Fibroblast of peridontal ligament (primary cell): ENCODE measurements at regions not wholly inside any gene's neighbourhood (a gene's known extent, or its start where the extent isn't known, plus 50 kb on each side); places are given as distances from the start of the nearest gene placed in this dataset.
A peak's percentile ranks its signal among the peaks of the same experiment; 100 is the strongest.

Experiments
- DNase-seq: peaks from one replicate; pipeline ENCODE4 v3.0.0-alpha.2; 2010; ENCODE audit errors: extremely low read depth

DNA sequence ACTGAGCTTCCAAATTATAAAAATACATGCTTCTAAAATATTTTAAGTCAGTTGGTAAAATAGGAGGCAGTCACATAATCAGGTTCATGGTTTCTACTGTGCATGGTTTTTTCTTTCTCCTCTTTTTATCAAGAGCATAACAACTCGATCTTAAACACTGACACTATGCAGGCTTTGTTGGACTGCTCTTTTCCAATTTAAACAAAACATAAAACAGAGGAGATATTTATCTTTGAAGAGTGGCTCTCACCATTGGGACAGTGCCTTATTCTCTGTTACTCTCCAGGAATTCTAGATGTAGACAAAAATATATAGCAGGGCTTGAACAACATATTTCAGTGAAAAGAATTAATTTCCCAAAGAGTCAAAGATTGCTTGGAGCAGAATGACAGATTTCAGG is 883.5 kb upstream of the ADGRL2 start:
- DNase-seq, result no peak

DNA sequence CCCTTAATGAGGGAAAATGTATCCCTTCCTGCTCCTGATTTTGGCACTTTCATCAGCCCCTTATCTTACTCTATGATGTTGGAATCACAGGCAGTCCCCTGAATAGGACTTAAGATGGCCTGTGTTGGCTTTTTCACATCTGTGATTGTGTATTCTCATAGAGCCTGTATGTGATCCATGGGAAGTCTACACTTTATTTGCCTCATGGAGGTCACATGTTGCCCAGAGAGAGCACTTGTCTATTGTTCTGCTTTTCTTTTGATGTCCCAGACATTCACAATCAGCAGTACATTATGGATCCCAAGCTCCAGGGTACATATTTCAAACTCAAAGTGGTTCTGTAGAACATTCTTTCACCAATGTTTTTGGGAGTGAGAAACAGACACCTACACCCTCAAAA is 885.2 kb upstream of the ADGRL2 start:
- no peak for DNase-seq

DNA sequence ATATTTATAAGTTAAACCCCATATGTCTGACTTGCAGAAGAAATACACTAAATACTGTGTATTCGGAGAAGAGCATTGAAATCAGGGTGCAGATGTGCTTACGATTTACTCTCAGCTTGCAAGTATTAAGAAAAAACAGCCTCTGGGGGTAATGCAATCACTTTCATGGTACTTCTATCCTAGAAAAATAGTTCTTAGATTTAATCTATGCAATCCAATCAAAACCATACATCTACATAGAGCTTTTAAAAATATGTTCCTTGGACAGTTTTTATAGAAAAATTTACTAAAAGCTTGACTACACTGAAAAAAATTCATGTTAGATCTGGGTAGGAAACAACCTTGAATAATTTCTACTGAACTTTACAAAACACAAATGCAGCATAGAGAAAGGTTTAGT is 890.3 kb upstream of the ADGRL2 start:
- DNase-seq, result no peak

DNA sequence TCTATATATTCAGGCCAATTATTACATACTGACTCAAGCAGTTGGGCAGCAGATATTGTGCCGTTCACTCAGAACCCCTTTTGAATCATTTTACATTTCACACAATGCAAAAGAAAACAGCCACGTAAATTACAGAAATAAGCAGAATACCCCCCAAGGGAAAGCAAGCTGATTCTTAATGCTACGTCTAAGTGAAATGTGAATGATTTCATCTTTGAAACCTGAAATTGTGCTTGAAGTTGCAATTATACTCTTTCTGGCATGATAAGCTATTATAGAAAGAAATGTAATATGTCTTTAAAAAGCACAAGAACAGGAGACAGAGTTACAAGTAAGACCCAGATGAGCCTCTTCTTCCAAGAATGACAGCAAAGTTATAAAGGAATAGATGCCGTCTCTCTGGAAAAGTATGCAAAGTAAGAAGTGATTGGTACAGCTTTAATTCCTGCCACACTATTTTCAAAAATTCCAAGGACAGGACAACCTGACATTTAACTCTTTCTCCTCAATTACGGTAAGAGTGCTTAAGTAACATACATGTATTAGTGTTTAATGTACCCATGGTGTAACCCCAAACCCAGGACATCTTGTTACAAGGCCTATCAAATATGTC is 891.5 kb upstream of the ADGRL2 start:
- no peak for DNase-seq

DNA sequence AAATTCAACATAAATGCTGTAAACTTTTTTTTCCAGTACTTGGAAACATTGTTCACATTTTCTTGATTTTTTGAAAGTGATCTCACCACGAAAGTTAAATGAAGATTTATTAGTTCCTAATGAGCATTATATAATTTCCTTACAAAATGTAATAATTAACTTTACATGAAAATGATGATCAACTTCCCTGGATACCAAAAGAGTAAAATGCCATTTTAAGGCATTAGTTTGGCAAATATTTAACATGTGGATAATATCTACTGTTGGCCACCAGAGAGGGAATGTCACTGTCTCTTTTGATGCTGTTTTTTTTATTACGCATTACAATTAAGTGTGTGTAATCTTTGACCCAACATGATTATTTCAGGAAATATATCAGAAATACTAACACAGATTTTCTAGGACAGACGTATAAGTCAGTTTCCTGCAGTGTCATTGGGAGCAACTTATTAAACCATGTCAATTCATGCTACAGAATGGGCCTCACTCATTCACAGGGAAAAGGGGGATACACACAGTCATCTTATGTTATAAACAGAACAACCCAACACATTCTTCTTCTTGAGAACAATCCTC is 903.9 kb upstream of the ADGRL2 start:
- DNase-seq, result no peak

DNA sequence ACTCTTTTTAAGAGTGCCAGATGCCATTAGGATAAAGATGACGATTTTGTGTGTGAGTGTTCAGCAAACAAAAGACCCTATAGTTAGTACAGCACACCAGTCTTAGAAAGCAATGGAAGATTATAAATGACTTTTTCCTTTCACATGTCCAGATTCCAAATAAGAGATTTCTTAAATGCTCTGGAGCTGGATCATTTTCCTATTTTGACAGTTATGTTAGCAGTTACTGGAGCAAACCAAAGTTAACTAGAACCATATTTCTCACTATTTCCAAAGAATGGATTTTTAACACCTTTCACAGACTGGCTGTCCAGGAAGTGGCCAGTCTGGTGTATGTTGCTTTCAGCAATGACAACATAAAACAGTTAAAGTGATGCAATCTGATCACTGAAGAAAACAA is 905.8 kb upstream of the ADGRL2 start:
- no peak for DNase-seq

DNA sequence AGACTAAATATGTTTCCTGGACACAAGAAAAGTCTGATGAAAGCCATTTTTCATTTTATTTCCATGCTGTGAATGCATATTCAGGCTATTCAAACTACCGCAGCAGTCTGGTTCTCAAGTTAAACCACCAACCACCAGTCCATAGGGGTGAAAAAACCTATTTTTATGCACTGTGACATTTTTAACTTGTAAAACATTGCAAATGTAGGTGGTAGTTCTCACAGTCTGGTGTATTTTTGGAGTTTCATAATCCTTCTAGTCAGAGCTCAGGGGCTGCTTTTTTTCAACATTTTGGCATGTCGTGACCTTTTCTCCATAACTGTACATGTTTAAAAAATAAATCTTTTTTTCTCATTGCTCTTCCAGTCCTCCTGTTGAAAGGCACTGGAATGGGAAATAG is 907.6 kb upstream of the ADGRL2 start:
- peak; percentile 11 for DNase-seq

DNA sequence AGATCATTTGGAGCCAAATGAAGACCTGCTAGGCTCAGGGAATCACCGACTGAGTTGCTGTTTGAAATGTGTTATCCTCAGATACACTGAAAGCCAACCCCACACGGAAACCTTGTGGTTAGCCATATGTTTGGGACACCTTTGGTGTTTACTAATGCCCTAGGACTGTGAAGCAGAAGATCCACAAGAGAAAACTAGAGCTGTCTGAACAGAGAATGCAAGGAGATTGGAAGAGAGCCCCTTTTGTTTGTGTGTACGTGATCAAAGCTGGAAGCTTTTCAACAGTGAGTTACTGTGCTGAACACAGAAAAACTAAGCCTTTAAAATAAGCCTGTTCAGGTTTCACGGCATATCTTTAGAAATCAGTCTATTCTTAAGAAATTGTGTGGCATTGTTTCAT is 908.2 kb upstream of the ADGRL2 start:
- peak; percentile 21 for DNase-seq

DNA sequence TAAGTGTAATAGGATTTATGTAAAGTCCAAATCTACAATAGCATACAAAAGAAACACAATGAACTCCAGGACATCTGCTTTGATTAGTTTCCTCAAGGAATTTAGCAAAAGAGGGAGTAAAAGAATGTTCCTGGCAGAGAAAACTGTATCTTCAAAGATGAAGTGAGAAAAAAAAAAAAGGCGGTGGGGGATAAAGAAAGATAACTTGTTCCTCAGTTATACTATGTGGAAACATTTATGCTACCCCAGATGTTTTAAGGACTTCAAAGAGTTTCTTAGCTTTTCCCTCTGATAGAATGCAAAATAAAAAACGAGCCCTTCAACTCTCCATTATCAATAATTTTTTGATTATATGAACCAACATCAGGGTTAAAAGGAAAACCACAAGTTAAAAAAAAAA is 908.9 kb upstream of the ADGRL2 start:
- no peak for DNase-seq

DNA sequence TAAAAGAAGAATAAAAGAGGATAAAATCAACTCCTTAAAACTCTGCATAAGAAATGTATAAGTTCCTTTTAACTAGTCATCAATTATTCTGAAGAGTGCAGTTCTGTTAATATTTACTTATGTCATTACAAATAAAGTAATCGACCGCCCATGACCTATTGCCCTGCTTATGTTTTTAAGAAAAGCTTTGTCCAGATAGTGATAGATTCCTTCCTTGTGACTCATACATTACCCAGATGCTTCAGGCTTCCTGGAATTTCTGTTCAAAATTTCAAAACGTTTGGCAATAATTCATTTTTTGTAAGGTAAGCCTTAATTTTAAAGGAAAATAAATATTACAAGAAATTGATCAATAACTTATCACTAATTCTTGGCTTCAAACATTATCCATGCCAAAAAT is 918.2 kb upstream of the ADGRL2 start:
- peak; percentile 28 for DNase-seq

DNA sequence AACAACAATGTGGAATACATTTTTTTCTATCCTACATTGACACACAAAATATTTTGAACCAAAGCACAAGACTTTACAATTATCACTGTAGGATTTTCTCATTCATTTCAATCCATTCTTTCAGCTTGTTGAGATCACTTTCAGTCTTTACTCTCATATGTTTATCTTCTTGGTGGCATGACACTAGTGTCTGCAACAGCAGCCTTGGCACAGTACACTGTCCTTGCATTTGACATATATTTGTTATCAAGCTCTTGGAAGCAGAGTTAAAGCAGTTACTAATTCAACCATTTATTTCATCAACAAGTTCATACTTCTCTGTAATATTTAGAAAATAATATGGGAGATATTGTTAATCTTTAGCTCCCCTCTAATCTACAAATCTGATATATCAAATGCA is 922.4 kb upstream of the ADGRL2 start:
- no peak for DNase-seq

DNA sequence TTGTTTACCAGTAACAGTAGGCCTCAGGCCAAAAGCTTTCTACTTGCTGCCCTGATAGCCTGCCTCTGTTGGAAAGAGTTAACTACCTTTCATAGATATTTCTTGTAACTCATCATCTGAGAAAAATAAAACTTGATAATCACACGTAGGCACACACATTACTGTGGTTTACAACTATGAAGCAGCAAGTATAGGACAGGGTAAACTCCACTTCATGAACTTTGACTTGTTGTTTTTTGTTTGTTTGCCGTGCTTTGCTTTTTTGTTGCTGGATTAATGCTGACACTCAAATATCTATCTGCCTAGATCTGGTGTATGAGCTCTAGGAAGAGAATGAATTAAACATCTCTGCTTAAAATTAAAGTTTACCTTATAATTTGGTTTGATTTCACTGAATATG is 924.7 kb upstream of the ADGRL2 start:
- no peak for DNase-seq

DNA sequence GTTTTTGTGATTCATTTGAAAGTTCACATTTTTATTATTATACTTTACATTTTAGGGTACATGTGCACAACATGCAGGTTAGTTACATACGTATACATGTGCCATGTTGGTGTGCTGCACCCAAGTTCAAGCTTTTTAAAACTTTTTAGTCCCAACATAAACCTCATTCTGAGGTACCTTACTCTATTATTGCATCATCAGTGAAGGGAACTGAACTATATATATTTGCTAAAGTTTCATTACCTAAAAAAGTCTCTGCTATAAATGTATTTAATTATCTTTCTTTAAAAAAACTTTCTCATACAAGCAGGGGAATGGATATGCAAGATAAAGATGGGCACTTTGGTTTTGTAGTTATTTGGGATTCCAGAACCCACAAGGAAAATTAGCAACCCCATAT is 931.4 kb upstream of the ADGRL2 start:
- no peak for DNase-seq

DNA sequence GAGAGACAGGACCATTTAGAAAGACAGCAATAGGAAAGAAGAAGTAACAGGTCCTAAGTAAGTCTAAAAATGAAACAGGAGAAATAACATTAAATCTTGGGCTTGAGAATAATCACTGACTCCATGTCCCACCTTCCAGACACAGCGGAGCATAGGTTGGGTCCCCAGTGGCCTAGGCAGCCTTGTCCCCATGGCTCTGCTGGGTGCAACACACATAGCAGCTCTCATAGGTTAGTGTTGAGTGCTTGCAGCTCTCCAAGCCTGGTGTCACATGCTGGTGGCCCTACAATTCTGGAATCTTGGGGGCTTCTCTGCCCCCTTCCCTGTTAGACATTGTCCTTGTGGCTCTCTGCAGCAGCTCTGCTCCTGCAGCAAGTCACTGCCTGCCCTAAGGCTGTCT is 952.8 kb upstream of the ADGRL2 start:
- DNase-seq, result no peak

DNA sequence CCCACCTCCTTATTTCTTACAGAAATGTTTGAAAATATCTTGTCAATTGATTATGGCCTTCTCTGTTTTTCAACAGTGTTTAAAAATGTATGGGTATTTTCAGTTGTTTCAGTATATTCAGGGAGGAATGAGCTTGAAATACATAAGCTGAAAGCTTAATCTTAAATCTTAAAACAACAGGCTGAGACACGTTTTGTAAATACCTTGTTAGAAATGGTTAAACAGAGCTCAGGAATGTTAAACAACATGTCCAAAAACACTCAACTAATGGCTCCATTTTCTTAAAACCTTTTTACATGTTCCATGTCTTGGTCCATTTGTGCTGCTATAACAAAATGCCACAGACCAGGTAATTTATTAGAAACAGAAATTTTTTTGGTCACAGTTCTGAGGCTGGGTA is 953.8 kb upstream of the ADGRL2 start:
- DNase-seq, result no peak

DNA sequence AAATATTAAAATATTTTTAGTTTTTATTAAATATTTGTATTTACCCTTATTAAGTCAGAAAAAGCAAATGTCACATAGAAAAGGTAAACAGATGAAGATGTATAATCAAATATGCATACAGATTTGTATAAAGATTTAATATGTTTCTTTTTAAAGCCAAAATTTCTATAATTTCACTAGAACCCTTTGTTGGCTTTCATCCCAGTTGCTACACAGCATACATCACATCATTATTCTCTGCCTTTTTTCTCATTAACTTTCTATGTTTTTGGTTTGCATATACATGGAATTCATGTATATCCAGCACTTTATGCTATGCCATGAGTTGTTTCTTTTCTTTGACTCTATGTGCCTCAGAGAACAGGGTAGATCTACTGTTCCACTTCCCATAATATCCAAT is 957.9 kb upstream of the ADGRL2 start:
- no peak for DNase-seq

DNA sequence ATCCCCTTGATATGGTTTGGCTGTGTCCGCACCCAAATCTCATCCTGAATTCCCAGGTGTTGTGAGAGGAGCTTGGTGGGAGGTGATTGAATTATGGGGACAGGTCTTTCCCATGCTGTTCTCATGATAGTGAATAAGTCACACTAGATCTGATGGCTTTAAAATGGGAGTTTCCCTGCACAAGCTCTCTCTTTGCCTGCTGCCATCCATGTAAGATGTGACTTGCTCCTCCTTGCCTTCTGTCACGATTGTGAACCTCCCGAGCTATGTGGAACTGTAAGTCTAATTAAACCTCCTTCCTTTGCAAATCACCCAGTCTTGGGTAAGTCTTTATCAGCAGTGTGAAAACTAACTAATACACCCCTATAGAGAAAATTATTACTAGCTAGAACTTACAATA is 959.5 kb upstream of the ADGRL2 start:
- no peak for DNase-seq

DNA sequence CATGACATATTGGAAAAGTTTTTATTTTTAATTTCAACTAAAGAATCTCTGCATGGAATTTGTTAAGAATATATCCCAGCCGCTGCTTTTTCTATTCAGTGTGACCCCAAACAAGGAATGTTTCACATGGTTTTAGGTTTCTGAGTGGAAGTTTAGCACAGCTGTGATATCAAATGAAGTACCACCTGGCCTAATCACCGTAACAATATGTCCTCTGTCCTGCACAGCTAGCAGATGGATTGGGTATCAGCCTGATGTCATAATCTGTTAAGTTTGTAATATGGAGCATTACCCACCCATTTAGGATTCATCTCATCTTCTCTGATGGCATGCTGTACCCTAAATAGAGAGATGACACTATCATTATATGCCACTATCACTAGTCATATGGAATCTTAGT is 963.7 kb upstream of the ADGRL2 start:
- no peak for DNase-seq

DNA sequence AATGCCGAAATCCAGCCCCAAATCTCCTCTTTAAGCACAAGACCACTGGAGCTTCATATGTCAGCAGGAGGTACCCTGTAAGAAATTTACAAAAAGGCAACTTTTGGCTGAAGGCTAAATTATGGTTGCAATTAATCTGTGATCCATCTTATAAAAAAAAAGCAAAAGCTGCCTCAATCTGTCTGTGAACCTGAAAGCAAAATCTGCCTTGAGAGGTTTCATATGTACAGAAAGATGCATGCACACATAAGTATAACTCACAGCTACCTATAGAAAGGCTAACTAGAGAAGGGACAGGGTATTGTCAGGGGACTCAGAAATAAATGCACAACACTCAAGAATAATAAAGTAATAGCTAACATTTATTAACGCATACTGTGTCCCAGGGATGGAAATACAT is 964.2 kb upstream of the ADGRL2 start:
- DNase-seq, result no peak

DNA sequence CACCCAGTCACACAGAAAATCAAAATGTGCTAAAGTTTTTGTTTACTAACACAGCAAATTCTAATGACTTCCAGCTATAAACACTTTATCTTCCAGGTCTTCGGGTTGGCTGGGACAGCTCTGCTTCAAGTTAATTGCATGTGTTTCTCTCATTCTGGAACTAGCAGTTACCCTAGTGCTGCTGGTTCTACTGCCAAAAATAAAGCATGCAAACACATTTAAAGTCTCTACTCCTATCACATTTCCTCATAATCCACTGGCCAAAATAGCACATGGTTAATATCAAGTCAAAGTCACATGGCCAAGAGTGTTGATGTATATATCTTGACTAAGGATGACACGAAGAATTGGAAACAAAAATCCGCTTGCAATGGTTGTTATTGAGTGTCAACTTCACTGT is 973.1 kb upstream of the ADGRL2 start:
- DNase-seq, result peak; percentile 3

DNA sequence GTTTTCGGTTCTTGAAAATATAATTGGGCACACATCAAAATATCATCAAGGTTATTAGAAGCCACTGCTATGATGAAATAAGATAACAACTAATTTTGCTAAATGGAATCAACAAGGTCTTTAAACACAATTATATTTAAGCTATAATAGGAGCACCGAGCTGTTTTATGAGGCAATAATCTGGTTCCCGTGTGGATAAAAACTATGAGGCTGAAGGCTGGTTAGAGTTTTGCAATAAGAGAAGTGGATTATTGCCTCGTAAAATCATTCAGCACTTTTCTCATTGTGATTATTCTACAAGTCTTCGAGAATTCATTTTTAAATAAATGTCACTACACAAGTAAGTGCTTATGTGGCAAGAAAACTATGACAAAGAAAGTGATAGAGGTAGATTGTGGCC is 975.7 kb upstream of the ADGRL2 start:
- no peak for DNase-seq

DNA sequence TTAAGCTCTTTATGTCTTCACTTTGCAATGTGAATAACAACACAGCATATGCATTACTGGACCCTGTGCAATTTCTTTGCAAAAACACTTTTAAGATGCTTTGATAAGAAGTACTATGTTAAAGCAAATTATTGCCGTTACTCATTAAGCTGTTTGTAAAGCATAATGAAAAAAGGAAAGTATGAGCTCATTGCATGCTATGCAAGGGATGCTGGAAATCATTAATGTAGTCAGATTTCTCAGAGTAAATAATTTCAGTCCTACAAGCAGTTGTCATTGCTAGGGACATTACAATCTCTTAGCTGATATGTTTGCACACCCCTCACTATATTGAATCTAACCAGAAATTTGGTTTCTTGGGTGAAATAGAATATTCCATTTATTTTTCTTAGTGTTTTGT is 982.5 kb upstream of the ADGRL2 start:
- DNase-seq, result no peak

DNA sequence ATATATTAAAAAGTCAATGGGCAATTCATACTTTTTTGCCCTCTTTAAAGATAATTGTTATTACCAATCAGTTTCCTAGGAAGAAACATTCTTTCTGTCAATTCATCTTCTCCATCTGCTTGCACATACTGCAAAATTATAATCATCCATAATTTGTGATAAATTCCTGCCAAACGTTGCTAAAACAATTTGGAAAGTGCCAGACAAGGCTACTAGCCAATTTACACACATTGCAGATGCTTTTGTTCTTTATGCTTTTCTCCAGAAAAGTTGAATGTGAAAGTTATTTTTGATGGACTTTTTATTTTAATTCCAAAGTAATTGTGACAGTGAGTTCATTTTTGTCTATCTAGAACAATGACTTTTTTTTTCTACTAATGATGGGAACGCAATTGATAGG is 992.8 kb upstream of the ADGRL2 start:
- DNase-seq, result no peak

DNA sequence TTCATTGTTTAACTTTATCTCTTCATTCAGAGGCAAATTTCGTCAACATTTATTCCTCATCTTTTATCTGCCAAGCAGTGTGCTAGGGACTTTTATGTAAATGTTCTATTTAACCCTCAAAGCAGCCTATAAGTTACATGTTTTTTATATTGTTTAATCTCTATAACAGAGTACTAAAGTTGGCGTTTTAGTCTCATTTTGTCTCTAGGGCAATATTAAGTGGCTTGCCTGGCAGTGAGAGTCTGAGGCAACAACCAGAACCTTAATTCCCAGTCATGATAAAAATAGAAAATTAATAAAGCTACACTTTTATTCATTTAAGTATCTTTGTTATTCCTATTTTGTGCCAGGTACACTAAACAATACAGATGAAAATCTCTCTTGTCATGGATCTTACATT is 994.3 kb upstream of the ADGRL2 start:
- no peak for DNase-seq
